Fibroblast of the conjunctiva (primary cell): ENCODE measurements at regions not wholly inside any gene's neighbourhood (a gene's known extent, or its start where the extent isn't known, plus 50 kb on each side); places are given as distances from the start of the nearest gene placed in this dataset.
A peak's percentile ranks its signal among the peaks of the same experiment; 100 is the strongest.
"Not testable (repeated sequence)": the region's sequence is repeated elsewhere in the genome, so short reads cannot be mapped to it uniquely, and the experiment has no call there.

Experiments
- DNase-seq: peaks from one replicate; pipeline ENCODE4 v3.0.0-alpha.2; 2010; ENCODE audit warnings: low read depth

DNA sequence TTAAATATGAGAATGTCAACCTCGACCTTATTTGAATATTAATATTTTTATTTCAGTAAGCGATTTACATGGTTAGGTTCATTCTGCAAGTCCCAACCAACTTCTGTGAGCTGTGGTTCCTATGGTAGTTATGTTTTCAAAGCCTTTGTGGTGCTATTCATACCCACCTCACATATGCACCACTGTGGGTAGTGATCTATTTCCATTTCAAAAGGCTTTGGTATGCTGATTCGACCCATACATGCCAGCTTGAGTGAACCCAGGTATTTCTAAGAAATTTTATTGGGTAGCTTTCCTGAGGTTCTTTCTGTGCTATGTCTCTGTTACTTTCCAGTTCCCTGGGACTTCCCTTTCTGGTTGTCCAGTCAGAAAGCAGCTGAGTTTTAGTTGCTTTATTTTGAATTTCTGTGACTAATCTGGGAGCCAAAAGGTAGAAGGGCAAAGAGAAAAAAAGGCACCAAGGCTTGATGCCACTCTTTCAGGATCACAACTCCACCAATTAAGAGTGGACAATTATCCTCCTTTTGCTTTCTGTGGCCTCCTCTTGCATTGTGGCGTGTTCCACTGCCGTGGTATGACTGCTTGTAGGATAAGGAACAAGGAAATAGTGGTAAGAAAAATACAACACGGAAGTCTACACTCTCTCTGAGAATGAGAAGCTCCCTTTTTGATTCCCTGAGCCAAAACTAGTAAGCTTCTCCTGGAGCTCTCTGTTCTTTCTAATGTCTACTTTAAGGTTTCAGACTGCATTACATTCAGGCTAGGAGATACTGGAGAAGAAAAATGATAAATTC lies 729.1 kb downstream of the NOVA1 start:
- DNase-seq = no peak

DNA sequence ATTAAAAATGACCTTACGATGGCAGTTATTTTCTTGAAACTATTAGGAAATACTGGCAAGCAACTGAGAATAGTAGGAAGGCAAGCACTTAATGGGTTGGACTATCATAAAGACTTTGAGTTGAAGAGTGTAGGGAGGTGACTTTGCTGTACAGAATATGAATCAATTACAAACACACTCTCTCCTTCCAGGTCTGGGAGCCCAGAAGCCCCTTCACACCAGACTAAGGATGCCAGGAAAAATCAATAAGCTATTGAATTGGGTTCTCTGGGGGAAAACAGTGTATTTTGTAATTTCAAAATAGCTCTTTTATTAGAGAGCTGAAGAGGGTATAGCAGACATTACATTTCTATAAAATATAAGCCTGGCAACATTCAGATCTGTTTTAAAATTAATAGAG lies 736.4 kb downstream of the NOVA1 start:
- DNase-seq = no peak

DNA sequence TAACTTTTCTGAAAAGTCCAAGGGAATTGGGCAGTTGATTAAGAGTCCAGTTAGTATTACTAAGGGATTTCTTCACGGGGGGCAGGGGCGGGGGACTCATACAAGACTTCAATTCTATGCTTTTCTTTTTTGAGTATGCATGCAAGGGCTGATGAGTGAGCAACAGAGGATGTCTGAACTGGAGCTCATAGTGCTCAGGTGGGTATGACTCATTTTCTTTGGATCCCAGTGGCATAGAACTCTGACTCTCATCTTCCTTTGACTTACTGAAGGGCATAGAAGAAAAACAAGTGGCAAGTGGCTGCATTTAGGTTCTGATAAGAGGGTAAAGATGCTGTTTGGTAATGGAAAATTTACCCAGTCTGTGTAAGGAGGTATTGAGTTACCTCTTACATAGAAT lies 749.2 kb downstream of the NOVA1 start:
- no peak for DNase-seq

DNA sequence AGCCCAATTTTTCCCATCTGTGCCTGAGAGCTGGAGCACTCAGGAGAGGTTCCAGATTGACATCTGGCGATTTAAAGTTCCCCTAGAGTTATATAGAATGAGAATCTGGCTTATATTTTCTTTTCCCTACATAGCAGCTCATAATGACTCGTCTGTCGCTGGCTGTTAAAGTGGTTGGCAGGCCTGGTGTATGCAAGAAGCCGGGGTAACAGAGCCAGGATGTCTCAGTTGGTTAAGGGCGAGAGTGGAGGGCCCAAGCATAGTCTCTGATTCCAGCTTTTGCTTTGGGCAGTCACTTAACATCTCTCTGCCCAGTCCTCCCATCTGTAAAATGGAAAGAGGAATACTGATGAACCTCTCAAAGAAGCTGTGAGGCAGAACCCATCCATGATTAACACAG lies 751.6 kb downstream of the NOVA1 start:
- DNase-seq = no peak

DNA sequence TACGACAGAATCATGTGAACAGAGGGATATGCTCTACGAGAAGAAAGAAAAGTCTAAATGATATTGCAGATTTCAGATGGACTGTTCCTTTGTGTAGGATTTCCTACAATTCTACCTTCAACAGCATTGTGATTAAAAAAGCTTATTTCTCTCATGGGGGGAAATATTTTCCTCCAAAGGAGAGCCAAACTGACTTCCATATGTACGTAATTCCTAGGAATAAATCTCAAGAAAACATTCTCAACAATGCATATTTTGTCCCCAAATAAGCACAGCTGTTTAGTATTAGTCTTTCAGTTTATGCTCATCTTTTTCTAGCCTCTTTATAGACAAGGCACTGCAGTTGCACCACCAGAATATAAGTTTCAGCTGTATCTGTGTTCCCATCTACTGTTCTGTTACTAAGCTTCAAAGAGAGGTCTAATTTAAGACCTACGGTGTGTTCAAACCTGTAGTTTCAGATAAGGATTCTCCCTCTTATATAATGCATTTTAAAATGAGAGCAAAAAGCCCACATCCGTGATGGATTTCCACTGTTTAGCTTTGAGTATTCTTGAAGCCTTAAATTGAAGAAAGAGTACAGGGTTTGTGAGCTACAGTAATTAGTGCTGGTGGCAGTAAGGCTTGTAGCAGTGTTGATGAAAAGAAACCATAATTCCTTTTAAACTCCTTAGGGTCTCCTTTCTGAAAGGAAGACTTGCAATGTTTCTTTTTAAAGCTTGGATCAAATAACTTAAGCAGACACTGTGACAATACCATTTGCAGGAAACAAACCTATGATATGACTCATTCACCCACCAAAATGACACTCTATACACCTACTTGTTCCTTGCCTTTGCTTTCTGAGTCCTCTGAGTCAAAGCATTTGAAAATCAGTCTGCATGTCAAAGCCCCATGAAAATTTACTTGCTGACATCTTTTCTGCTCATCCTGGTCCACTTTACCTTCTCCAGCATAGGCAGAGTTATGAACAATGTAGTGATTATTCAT lies 754.1 kb downstream of the NOVA1 start:
- DNase-seq = no peak

DNA sequence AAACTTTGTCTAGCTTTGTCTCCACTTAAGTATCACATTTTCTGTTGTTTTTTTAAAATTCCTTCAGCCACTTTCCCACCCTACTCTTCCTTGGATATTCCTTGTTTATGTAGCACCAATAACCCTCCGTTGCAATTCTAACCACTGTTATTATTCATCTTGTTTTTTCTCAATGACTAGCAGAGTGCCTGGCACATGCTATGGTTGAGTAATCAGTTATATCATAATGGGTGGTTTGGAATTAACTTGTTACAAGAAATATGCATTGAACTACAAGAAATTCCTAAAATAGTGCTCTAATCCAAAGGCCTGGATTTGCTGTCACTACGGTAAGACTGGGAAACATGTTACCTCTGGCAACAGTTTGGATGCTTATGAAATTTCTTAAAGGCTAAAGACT lies 756.6 kb downstream of the NOVA1 start:
- DNase-seq = no peak

DNA sequence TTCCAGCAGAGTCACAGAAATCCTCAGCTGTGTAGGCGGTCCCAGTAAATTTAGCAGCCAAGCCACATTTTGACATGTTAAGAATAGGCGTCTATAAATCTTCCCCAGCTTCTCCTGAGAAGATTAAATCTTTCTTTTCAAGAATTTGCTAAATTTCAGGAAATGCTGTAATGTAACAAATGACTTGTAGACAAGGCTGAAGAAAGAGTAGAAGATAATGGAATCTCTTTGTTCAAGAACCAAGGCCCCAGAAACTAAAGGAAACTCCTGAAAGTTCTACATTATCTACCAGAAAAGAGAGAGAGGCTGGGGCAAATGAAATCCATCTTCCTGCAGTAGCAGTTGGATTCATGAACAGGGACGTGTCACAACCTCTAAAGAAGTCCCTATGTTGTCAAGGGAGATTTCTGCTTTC lies 760.3 kb downstream of the NOVA1 start:
- DNase-seq = no peak

DNA sequence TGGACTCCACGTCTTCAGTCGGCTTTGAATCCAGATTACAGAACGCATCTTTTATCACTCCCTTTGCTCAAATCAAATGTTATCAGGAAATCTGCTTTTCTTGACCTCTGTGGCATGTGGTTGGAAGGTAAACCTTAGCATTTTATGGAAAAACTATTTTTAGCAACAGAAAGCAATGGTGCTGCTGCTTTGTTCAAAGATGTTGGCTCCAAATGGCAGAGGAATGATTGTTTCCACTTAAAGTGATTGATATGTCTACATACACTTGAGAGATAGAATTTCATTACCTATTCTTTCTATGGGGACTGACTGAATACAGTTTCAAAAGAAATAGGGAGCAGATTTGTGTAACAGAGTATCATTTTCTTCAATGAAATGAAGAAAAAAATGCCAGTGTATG lies 761.2 kb downstream of the NOVA1 start:
- DNase-seq = no peak

DNA sequence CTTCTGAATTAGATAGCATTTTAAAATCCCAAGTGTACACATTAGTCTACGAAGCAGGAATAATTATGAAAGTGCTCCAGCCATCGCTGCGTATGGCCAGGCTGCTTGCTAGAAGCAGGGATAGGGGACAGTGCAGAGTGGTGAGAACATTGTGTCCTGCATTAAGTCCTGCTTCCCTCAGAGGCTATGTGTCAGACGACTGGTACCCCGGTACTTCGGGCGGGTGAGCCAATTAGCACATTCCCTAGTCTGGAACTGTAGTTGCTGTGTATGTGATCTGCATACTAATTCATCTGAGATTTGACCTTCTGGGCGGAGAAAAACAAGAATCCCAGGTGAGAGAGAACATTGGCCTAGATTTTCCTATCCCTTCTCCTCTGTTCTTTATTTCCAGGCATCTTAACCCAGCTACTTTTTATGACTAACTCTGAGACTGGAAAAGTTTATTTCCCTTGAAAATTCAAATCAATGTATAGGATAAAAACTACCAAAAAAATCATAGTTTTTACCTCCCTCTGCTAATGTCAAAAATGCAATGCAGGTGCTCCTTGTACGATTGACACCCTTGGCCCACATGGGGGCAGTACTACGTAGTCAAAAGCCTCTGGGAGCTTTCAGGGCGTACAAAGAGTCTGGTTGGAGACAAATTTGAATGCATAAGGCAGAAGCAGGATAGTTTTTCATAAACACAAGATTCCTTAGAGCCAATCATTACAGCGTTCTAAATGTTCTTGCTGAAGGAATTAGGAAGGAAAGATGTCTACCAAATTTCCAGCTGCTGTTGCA lies 764.3 kb downstream of the NOVA1 start:
- DNase-seq = peak; percentile 50

DNA sequence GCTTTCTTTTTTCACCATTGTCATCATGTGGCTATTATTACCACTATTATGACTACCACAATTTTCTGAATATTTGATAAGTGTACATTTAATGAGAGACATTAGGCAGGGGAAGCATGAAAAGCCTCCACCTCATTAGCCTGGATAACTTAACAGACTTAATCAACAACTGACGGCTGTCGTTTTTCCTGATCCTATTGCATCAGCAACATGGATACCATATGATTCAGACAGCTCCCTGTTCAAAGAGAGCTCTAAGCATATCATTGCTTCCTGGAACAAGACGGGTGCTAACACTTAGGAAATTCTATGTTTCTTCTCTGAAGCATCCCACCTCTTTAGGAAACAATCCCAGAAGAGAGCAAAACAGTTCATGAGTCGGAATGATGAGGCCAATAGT lies 765.2 kb downstream of the NOVA1 start:
- DNase-seq = no peak

DNA sequence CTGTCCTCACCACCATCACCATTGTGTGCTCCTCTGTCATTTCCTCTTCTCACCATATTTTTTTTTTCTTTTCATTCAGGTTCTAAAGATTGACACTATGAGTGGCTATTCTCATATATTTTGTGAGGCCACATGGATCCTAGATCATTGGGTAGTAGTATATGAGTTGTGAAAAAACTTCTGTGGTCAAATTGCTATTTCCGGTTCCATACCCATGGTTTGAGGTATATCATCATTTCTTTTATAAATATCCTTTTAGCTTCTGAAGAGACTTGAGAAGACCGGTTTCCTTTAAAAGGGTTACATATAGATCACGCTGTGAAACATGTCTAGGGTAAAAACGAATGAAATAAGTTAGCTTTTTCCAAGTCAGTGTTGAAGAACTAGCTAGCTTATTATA lies 769.3 kb downstream of the NOVA1 start:
- no peak for DNase-seq

DNA sequence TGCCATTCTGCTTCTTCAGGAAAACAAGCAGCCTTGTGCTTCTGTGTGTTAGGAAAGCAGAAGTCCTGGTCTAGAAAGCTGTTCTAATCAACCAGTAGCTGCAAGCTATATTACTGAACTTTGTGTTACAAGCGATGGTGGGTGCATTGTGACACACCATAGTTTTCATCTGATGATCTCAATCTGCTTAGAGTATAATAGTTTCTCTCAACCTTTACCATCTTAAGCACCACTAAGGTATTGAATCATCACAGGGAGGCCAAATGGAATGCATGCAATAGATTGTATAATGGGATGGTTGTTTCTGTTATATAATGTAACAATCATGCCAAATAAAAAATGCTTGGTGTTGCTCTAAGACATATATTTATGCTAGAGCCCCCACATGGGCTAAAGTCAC lies 771.7 kb downstream of the NOVA1 start:
- DNase-seq = no peak

DNA sequence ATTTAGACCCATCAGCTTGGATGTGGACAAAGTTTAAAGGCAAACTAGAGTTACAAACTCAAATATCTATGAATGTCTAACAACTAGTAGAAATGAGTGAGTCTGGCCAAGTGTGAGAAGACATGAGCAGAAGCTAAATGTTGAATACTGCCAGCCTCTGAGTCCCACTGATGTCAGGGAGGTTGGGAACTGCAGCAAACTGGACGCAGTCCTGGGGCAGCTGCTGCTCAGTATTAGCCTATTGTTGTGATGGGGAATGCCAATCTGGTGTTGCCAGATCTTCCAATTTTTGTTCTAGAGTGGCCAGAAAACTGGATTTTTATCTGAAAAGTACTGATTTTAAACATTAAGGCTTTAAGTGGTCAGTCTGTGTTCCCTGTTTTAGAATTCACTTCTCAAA lies 770.4 kb upstream of the STXBP6 start:
- no peak for DNase-seq

DNA sequence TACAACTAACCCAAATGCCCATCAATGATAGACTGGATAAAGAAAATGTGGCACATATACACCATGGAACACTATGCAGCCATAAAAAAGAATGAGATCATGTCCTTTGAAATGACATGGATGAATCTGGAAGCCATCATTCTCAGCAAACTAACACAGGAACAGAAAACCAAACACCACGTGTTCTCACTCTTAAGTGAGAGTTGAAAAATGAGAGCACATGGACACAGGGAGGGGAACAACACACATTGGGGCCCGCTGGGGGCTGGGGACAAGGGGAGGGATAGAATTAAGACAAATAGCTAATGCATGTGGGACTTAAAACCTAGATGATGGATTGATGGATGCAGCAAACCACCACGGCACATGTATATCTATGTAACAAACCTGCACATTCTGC lies 764.7 kb upstream of the STXBP6 start:
- DNase-seq = not testable (repeated sequence)

DNA sequence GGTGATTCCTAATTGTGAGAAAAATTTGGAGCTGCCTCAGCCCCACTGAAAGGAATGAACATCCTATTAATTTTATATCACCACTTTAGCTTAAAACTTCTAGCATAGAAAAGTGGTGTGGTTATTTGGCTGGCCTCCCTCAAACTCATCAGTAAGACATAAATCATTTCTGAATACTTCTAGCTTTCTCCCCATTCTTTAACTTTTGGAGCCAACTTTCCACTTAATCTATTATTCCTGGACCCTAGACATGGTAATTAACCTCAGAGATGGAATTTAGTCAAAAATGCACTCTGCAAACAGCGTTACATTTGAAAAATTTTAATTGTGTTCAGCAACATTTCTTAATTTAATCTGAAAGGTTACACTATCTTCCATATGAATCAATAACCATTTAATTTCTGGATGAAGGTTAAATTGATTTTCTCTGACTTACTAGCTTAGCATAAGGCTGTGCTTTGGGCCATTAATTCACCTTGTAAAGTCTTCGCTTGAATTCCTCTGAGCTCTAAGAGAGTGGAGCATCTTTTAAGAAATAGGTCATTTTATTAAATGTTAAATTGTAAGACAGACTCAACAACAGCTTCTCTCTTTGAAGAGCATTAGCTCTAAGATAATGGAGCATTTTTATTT lies 753.6 kb upstream of the STXBP6 start:
- DNase-seq = no peak

DNA sequence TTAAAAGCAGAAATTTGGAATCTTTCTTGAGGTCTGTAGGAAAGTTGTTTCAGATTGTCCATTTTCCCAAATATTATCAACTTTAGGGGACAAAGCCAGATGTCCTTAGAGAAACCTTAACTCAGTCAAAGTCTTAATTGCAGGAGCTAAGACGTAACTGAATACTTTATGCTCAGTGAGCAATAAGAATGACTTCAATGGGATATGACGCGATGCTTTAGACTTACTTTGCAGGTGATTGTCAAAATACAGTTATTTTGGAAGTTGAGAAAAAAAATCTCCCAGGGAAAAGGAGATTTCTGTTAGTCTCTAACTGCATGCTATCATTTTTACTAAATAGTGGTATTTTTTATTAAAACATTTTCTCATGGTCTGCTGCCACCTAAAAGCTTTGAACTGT lies 750.9 kb upstream of the STXBP6 start:
- DNase-seq = no peak

DNA sequence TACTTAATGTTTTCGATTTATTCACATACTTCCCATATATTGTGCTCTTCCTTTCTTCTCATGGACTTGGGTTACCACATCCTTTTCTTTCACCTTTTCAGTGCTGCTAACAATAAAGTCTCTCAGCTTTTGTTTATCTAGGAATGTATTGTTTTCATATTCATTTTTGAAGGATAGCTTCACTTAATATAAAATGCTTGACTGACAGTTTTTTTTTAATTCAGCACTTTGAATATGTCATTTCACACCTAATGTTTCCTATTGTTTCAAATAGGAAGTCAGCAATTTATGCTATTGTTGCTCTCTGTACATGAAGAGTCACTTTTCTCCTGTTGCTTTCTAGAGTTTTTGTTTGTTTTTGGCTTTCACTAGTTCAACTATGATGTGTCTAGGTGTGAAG lies 738.3 kb upstream of the STXBP6 start:
- no peak for DNase-seq

DNA sequence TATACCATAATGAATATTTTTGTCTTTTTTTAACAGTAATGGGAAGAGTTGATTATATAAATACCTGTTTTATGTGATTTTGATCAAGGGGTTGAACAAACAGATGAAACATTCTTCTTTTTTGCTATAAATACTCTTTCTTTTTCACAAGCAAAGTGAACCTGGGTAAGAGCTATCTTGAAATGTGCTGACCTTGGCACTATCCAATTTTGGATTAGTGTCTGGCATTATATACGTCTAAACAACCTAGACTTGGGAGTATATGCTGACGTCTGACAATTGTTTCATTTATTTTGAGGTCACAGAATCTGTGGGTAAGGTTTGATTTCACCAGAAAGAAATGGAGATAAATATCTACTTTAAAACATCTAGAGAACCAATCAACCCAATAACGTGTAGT lies 716.0 kb upstream of the STXBP6 start:
- no peak for DNase-seq

DNA sequence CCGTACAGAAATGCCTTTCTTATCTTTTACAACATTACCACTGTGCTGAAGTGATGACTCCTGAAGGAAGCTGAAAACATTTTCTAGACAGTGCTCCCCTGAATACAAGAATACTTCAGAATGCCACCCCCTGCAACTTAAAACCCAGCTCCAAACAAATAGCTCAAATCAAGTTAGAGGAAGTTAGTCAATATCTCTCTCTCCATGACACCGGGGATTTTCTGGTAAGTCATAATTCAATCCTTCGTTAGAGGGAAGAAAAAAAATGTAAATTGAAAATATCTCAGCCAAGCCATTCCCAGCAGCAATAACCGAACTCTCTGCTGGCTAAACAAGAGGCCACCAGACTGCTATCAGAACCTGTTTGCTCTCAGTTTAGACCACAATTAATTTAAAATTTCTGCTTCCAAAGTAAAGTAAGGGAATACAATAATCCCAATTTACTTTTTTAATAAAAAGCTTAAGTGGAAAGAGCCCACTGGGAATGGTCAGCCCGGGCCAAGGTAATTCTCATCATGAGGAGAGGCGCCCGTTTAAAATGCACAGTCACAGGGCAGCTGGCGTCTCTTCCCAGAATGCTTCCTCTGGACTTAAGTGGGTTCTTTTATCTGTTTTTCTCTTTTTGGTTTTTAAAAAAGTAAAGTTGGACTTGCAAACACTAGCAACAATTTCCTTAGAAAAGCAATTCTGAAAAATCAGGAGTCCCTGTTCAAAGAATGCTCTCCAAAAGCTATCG lies 710.1 kb upstream of the STXBP6 start:
- DNase-seq = no peak

DNA sequence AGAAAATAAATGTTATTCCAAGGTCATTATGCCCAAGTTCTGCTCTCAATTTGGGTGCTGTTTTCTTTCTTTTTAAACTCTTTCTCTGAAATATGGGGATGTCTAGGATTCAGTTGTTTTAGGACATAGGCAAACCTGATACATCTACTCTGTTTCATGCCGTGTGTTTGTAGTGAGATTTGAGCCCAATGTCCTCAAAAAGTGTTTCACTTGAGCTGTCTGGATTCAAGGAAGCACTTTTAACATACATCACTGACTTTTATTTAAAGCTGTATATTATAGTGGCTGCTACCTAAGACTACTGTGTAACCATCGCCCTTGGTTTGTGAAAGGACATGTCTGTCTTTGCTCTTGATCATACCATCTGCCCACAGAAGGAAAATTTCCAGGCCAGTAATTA lies 709.3 kb upstream of the STXBP6 start:
- no peak for DNase-seq

DNA sequence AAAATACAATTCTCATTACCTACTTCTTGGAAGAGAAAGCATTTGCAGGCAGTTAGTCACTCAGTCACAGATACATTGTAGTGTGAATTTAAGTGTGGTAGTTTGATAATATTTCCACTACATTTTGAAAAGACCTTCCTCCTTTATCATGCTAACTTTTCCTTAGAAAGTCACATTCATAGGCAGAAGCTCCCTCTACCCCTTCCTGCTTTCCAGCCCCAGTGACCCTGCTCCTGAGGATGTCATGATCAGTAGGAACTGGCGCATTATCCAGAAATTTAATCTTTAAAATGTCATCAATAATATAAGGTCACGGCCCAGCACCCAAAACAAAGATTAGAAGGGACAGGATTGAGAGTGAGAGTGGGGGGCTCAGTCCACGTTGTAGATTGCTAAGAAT lies 707.4 kb upstream of the STXBP6 start:
- no peak for DNase-seq
